HG03064 (cell line): ENCODE measurements at regions not wholly inside any gene's neighbourhood (a gene's known extent, or its start where the extent isn't known, plus 50 kb on each side); places are given as distances from the start of the nearest gene placed in this dataset.
A peak's percentile ranks its signal among the peaks of the same experiment; 100 is the strongest.

Source experiments
- ATAC-seq: cut with Tn5 transposase; IDR thresholded peaks from one replicate; pipeline ENCODE4 v1.9.1; 2021; ENCODE audit warnings: low read depth; ENCODE audit not compliant: unreplicated experiment

DNA sequence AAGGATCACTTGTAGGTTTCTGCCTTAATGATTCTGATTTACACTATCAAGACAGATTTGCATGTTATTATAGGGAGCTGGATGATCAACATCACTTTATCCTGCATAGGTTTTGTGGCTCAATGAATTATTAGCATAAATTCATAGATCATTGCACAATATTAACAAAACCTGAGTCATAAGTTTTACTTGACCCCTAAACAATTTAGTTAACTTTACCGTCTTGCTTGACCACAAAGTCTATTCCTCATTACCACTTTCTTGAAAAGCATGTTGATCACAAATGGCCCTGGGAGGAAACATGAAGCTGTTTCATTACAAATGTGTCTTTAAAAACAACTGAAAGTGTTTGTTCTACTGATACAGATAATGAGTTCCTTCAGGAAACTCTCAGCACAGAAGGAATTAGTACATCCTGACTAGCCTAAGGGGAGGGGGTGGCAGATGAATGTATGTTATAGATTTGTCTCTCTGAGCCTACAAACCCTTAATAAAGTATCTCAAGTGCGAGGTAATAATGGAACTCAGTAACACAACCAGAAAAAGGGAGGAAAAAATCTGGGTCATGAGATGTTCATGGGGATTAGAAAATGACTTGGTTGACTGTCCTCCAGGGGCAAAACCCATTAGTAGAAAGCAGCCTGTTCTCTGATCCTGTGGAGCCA, 303.4 kb downstream of the PIK3C3 start:
- ATAC-seq = no peak

DNA sequence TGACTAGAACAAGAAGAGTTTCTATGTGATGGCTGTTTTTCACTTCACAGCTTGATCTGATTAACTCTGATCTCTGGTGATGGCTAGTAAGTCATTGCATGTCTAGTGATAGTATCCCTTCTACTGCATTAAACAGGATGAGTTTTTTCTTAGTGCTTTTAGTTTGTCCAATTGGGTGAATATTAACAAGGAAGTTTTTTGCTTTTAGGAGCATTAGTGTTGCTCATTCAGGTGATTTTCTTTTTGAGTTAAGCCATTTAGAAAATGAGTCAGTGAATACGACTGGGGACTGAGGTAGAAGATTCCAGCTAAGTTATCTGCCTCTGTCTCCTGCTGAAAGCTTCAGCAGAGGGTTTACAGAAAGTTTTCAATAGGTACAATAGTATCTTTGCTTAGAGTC, 306.7 kb downstream of the PIK3C3 start:
- no peak for ATAC-seq

DNA sequence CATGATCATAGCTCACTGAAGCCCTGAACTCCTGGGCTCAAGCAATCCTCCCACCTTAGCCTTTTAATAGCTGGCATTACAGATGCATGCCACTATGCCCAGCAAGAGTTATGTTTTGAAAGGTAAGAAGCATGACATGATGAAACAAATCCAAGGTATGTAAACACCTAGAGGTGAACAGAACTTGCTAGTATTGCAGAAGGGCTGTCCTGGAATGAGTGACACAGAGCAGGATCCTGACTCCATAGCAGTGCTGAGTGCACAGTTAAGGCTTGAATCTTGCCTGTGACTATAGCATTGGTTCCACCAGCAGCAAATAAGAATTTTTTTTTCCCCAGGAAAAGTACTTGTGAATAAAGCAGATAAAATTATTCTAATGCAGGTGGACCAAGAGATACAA, 309.5 kb downstream of the PIK3C3 start:
- no peak for ATAC-seq

DNA sequence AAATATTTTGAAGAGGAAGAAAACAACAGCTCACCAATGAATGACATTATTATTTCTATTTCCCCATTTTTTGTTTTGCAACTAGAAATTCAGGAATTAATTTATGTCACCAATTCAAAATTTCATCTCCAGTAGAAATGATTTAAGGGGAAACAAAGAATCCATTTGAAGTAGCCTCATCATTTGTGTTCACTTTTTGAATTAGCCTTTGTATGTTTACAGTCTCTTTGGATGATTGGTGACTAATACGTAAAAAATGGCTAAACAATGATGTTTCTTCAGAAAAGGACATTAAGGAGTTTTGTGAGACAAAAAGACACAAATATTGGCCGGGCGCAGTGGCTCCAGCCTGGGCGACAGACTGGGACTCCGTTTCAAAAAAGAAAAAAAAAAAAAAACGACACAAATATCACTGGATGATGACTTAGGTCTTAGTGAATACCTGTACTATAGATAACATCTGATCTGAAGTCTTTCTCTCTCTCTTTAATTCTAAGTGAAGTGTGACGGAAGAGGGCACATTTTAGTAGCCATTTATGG, 313.2 kb downstream of the PIK3C3 start:
- no peak for ATAC-seq

DNA sequence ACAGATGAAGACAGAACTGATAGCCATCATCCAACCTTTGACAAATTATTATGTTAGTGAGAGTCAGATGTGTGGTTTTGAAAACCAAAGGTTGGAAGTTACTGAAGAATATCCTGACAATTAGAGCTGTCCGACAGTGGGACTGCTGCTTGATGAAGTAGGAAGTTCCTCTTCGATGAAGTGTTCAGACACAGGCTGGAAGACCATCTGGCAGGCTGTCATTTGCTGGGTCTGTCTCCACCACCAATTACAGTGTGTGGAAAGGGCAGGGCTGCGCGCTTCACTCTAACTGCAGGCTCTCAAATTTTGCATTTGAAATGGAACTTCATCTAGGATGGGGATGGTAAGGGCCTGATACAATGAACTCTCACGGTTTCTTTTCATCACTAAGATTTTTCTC, 313.8 kb downstream of the PIK3C3 start:
- no peak for ATAC-seq

DNA sequence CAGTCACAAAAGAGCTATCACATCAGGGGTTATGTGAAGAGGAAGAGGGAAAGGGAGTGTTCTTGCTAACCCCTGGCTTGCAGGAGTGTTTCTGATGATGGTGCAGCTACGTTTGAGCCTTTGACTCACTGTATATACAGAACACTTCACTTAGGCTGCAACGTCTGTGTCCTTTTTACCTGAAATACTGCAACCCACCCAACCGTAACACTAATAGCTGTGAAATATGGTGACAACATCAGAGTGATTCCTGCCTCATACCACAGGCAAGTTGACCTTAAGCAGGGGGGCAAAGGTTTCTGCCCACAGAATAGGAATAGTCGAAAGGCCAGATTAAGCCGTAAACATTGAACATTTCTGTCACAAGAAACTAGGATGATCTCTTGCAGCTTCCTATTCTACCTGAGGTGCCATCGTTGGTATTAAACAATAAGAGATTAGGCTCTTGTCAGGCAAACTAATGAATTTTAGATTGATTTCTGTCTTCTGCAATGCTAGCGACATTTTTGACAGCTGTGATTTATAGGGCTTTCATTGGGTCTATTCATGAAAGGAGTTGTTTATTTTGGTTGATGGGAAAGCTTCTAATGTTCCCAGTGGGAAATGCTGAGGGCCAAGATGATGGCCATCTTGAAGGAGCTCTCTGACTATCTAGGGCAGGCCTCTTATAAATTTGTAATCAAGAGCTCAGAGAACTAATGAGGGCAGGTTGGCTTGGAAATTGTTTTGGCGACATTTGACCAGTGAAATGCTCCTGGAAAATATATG, 316.8 kb downstream of the PIK3C3 start:
- no peak for ATAC-seq

DNA sequence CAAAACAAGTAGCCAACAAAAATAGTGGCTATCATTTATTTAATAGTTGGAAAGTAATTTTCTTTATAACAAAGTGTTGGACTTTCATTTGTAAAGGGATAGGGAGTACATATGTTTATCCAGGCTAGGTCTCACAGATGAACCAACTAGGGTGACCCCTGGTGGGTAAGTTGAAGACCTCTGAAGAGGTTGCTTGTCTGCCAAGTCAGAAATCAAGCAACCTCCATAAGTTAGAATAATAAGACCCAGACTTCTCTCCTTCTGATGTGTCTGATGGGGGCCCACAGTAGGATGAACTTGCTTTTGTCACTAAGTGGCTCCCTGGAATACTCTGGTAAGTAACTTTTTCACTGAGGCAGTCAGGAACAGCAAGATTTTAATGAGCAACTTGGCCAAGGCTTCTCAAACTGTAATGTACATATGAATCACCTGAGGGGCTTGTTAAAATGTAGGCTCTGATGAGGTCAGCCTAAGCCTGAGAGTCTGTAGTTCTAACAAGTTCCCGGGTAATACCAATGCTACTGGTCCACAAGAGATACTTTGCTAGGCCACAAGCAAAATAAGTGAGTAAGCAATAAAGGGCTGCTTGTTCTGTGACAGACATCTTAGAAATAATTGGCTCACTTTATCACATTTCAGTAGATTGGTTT, 319.6 kb downstream of the PIK3C3 start:
- ATAC-seq = no peak

DNA sequence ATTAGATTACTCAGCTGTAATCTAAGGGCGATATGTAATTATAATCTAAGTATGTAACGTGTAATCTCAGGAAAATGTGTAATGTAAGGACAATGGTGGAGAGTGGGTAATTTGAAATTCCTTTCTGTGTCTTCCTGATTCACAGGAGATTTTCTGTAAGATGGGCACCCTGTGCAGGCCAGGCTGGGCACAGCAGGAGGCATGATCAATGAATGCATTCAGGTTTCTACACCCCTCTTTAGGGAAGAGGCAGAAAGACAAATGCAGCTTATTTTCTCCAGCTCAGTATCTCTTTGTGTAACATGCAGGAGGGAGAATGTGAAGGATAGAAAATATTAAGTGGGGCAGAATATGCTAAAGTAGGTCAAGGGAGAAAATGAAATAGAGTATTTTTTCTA, 320.1 kb downstream of the PIK3C3 start:
- no peak for ATAC-seq

DNA sequence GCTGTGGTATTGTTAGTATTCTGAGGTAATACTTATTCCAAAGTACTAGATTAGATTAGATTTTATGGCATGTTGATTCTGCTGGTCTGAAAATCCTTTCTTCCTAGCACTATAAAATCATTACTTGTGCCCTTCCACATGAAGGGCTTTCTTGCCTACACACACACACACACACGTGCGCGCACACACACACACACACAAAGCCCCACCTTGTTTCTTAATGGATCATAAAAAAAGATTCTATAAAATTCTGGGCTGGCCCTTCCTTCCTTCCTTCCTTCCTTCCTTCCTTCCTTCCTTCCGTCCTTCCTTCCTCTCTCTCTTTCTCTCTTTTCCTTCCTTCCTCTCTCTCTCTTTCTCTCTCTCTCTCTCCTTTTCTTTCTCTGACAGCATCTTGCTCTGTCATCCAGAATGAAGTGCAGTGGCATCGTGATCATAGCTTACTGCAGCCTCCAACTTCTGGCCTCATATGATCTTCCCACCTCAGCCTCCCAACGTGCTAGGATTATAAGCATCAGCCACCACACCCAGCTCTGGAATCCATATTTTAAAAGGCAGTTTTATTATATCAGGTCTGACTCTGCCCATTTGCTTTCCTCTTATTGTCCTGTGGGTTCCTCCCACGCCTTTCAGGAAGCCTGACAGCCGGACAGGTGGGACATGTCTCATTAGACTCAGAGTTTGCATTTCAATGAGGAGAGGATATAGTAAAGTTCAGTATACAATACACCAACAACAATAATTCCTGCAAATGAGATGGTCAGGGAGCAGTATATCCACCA, 321.1 kb downstream of the PIK3C3 start:
- ATAC-seq = no peak

DNA sequence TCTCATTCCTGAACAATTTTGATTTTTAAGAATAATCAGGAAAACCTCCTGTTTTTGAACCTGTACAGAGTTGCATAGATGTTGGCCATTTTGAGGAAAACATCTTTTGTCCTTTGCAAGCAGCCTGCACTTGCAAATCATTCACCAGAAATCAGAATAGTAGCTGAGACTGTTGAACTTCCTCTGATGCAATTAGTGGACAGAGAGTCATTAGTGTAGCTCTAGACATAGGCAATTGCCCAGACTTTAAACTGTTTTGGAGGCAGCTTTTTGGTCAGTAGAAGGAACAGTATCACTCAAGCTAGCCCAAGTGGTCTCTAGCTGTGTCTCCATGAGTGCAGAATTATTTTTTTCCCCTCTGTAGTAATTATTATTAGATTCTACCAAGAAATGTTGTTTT, 326.1 kb downstream of the PIK3C3 start:
- no peak for ATAC-seq

DNA sequence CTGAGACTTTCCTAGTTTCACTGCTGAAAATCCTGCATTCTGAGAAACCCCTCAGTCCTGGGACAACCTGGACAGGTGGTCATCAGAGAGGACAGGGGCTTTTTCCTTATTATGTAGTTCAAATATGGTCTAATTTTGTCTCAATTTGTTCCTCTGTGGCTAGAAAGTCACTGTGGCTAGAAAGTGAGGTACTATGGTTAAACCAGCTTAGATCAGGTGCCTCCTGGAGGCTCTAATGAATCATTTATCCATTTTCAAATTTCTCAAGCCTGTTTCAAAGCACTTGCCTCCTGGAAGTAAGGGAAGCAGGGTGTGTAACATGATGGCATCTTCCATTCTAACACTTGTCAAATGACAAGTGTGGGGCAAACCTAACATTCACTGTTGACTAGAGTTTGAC, 326.8 kb downstream of the PIK3C3 start:
- ATAC-seq = no peak

DNA sequence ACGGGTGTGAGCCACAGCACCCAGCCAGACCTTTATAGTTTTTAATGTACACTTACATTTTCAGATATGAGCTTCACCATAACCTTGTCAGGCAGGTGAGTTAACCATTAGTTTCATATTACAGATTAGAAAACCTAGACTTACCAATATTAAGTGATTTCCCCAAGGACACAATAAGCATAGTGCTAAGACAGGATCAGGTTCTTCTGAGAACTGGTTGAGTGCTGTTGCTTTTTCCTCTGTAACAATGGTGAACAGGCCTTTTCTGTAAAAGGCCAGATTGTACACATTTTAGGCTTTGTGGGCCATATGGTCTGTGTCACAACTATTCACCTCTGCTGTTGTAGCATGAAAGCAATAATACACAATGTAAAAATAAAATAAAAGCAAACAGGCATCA, 332.0 kb downstream of the PIK3C3 start:
- no peak for ATAC-seq

DNA sequence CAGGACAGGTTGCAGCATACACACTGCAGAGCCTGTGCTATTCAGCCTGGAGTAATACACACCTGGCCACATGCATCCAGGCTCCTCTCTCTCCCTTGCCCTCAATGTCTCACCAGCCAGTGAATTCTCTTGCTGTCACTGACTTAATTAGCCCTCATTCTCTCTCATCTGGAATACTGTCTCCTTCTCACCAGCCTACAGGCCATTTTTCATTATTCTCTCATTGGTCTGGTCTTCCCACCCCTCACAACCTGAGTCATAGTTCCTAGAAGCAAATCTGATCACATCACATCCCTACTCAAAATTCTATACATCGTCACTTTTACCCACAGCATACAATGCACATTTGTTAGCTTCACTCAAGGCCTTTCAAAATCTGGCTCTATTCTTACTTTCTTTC, 333.1 kb downstream of the PIK3C3 start:
- ATAC-seq = no peak

DNA sequence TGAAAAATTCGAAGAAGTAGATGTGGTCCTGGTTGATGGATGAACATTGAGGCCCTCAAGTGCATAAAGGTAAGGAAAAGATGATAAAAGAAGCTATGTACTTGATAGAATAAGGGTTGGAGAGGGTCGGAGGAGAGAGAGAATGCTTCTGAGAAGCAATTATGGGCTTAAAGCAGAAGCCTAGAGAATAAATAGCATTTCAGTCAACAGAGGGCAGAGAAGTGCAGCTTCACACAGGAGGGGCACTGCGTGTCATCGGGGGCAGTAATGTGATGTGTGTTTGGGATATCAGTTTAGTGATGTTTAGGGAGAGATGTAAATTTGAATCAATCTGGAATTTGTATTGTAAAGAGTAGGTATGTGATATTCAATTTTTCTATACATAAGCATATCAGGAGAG, 334.5 kb downstream of the PIK3C3 start:
- ATAC-seq = no peak

DNA sequence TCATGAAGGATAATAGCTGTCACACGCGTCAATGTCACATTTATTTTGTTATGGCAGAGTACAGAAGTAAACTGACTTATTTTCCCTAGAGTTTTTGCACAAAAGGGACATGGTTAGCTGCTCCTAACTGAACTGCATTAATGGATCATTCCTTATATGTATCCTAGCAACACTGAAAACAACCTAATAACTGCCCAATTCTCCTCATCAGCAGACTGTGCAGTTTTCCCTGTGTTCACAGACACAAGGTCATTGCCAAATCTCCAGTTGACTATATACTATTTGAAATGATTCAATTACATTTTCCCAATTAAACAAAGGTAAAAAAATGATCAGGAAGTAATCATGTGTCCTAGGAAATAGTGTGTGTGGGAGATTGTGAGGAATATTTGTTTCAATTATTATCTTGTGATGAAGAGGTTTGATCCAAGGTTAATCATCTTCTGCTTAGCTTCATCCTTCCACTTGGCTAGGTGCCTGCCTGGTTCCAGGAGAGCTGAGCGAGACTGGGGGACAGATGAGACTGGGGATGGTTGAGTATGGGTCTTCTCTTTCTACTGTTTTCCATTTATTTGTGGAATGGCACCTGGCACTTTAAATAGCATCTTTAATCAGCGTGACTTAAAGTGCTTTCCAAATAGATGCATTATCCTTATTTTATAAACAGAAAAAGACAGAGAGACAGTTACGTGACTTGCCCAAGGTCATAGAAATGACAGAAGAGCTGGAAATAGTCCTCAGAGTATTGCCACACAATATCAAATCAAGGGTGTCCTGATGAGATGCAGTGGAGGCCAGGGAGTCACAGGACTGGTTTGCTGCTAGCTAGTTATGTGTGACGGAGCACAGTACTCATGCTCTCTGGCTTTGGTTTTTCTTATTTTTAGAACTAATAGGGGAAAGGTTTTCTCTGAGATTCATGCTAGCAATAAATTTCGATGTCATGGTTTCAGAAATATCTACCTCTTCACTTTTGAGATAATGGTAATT, 335.6 kb downstream of the PIK3C3 start:
- ATAC-seq = no peak

DNA sequence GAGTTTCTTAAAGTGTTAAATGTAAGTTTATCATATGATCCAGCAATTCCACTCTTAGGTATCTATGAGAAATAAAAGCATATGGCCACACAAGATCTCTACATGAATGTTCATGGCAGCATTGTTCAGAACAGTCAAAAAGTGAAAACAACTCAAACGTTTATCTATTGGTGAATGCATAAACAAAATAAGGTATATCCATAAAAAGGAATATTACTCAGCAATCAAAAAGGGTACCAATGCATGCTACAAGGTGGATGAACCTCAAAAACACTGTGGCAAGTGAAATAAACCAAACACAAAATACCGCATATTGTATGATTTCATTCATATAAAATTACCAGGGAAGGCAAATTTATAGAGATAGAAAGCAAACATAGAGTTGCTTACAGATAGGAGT, 337.6 kb downstream of the PIK3C3 start:
- ATAC-seq = no peak

DNA sequence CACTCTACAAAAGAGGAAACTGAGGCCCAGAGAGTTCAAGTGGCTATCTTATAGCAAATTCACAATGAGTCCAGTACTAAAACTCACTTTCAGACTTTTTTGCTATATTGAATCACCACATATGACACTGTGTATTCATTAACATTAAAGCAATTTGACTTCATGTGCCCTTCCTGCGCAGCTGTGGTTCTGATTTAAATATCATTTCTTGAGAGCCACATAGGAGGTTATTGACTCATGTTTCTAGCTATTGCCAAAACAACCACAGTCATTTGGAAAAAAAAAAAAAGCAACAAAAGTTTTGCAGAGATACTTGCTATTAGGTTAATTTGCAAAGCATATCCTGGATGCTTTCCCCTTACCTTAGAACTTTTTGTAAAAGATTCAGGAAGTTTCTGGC, 341.2 kb downstream of the PIK3C3 start:
- no peak for ATAC-seq

DNA sequence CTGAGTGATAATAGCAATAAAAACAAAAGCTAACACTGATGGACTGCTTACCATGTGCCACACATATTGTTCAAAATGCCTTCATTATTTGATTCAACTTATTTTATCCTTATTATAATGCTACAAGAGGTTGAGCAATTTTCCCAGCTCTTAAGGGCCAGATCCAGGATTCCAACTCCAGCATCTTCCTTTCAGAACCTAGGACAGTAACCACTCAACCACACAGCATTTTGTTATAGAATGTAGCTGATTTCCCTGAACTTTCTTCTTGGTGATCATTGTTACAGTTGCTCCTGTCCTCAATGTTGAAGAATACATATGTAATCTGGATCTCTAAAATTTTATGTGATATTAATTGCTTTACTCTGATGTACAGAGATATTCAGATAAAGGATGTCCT, 341.7 kb downstream of the PIK3C3 start:
- no peak for ATAC-seq

DNA sequence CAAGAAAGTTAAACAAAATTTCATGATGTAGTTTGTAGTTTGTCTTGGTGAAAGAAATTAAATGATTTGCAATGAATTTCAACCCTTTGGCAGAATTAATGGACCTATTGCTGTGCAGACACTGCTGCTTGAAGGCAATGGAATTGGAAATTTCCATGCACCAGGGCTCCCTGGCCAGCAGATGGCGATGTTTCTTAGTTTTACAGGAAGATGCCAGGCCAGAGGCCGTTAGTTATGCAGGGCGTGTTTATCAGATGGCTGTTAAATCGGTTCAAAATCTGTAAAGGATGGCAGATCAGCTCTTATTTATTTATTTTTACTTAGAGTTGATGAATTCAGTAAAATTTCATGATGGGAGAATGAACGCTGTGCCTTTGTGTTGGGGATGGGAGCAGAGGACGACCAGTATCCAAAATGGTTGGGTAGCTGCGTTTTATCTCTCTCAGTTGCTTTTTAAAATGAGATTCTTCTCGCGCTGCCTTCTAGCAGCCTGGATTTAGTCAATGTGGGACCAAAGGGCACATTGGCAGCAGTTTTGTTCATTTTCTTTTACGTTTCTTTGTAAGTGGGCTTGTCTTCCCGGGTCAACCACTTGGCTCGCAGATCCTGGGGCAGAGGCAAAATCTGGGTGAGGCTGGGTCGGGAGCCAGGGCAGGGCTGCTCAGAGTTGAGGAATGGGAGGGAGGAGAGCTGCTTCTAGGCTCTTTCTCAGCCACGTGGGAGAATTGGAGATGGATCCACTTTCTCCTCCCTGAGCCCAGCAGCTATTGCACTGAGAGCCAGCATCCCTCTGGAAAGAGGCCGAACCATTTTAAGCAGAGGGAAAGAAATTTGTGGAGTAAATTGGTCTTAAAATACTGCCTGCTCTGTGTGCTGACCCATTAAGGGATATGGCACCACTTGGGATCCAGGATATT, 344.0 kb downstream of the PIK3C3 start:
- peak; percentile 84 for ATAC-seq
